Mesothelial cell of epicardium (in vitro differentiated cells): ENCODE measurements at regions not wholly inside any gene's neighbourhood (a gene's known extent, or its start where the extent isn't known, plus 50 kb on each side); places are given as distances from the start of the nearest gene placed in this dataset.

Source experiments
- DNase-seq, 2 experiments: peaks; one replicate each; pipeline ENCODE4 v3.0.0; 2021; ENCODE audit warnings: low spot score in 2 of 2; ENCODE audit not compliant: unreplicated experiment in 2 of 2
- H3K27ac Mint-ChIP-seq: 2 replicates; pipeline ENCODE4 v1.8.0; 2021; ENCODE audit warnings: mixed read lengths
- H3K27me3 Mint-ChIP-seq: 2 replicates; pipeline ENCODE4 v1.8.0; 2021; ENCODE audit warnings: low read depth, mixed read lengths
- H3K36me3 Mint-ChIP-seq: 2 replicates; pipeline ENCODE4 v1.8.0; 2021; ENCODE audit warnings: mixed read lengths
- H3K4me1 Mint-ChIP-seq: 2 replicates; pipeline ENCODE4 v1.8.0; 2021; ENCODE audit warnings: mixed read lengths
- H3K4me3 Mint-ChIP-seq: 2 replicates; pipeline ENCODE4 v1.8.0; 2021; ENCODE audit warnings: mild to moderate bottlenecking, moderate library complexity, mixed read lengths
- H3K9me3 Mint-ChIP-seq: 2 replicates; pipeline ENCODE4 v1.8.0; 2021; ENCODE audit warnings: mixed read lengths
- CTCF ChIP-seq: fragments of 200-600 bp; sonication (generic); IDR thresholded peaks from one replicate; pipeline ENCODE4 v1.5.0; 2021; ENCODE audit warnings: antibody characterized with exemption; ENCODE audit not compliant: unreplicated experiment

- no peak for TF ChIP-seq CTCF
- DNase-seq = no peak
- H3K9me3 Mint-ChIP-seq = no peaks in the 10 kb centered on the region
- H3K27ac Mint-ChIP-seq = no peak overlapping the region
- H3K36me3 Mint-ChIP-seq = no peaks in the 10 kb centered on the region
- peaks cover 23% of the 10 kb centered on the region for H3K27me3 Mint-ChIP-seq
- no peaks in the 10 kb centered on the region for H3K4me1 Mint-ChIP-seq
- H3K4me3 Mint-ChIP-seq = no peak overlapping the region
These were observed 108.6 kb downstream of the VIP start for GRCh38 chr6:152859225-152859624.

- H3K9me3 Mint-ChIP-seq = no peaks in the 10 kb centered on the region
- peaks cover 17% of the 10 kb centered on the region for H3K27me3 Mint-ChIP-seq
- no peak overlapping the region for H3K4me3 Mint-ChIP-seq
These were observed 113.2 kb downstream of the VIP start for GRCh38 chr6:152863618-152864326.

GRCh38 chr6:152874267-152874666, 108.6 kb downstream of the FBXO5 start:
- H3K36me3 Mint-ChIP-seq = no peaks in the 10 kb centered on the region
- TF ChIP-seq CTCF = no peak
- H3K27me3 Mint-ChIP-seq = peaks cover 3% of the 10 kb centered on the region
- H3K9me3 Mint-ChIP-seq = peaks cover 1% of the 10 kb centered on the region
- no peaks in the 10 kb centered on the region for H3K4me1 Mint-ChIP-seq
- H3K27ac Mint-ChIP-seq = no peak overlapping the region
- no peak overlapping the region for H3K4me3 Mint-ChIP-seq
- no peak for DNase-seq

More at GRCh38 chr6:152863618-152864326, 113.2 kb downstream of the VIP start:
- Mint-ChIP-seq H3K27ac (no peak overlapping the region), H3K36me3 (no peaks in the 10 kb centered on the region), H3K4me1 (no peaks in the 10 kb centered on the region)
- peak; percentile 37 to 68 for DNase-seq
- peak; percentile 58 for TF ChIP-seq CTCF

- H3K36me3 Mint-ChIP-seq = no peaks in the 10 kb centered on the region
- no peak overlapping the region for H3K4me3 Mint-ChIP-seq
- peaks cover 3% of the 10 kb centered on the region for H3K27me3 Mint-ChIP-seq
- H3K9me3 Mint-ChIP-seq = peaks cover 9% of the 10 kb centered on the region
- TF ChIP-seq CTCF = no peak
- DNase-seq = no peak
- no peaks in the 10 kb centered on the region for H3K4me1 Mint-ChIP-seq
- H3K27ac Mint-ChIP-seq = no peak overlapping the region
These were observed 107.8 kb downstream of the FBXO5 start for GRCh38 chr6:152874846-152875568.

GRCh38 chr6:152879681-152880080, 103.2 kb downstream of the FBXO5 start:
- H3K9me3 Mint-ChIP-seq = peaks cover 43% of the 10 kb centered on the region
- no peak overlapping the region for H3K27ac Mint-ChIP-seq
- no peak overlapping the region for H3K4me3 Mint-ChIP-seq
- H3K27me3 Mint-ChIP-seq = no peaks in the 10 kb centered on the region
- H3K4me1 Mint-ChIP-seq = no peaks in the 10 kb centered on the region
- no peak for DNase-seq
- H3K36me3 Mint-ChIP-seq = no peaks in the 10 kb centered on the region
- no peak for TF ChIP-seq CTCF
